OCI-LY7 (cell line): ENCODE measurements at regions not wholly inside any gene's neighbourhood (a gene's known extent, or its start where the extent isn't known, plus 50 kb on each side); places are given as distances from the start of the nearest gene placed in this dataset.

Experiments
- EZH2phosphoT487 ChIP-seq: fragments of 200-600 bp; sonication (generic); IDR thresholded peaks from 2 replicates; pipeline ENCODE4 v1.6.1; 2018; ENCODE audit warnings: low read depth, borderline replicate concordance, mild to moderate bottlenecking, mixed run types, antibody characterized with exemption, low read length, moderate library complexity, mixed read lengths
- TF ChIP-seq, protein P1 (sequence below): fragments of 200-600 bp; sonication (generic); conservative IDR thresholded peaks from 2 replicates; pipeline ENCODE4 v1.5.1; 2014; ENCODE audit warnings: mild to moderate bottlenecking, antibody characterized with exemption, low read length, moderate library complexity, mixed read lengths

DNA sequence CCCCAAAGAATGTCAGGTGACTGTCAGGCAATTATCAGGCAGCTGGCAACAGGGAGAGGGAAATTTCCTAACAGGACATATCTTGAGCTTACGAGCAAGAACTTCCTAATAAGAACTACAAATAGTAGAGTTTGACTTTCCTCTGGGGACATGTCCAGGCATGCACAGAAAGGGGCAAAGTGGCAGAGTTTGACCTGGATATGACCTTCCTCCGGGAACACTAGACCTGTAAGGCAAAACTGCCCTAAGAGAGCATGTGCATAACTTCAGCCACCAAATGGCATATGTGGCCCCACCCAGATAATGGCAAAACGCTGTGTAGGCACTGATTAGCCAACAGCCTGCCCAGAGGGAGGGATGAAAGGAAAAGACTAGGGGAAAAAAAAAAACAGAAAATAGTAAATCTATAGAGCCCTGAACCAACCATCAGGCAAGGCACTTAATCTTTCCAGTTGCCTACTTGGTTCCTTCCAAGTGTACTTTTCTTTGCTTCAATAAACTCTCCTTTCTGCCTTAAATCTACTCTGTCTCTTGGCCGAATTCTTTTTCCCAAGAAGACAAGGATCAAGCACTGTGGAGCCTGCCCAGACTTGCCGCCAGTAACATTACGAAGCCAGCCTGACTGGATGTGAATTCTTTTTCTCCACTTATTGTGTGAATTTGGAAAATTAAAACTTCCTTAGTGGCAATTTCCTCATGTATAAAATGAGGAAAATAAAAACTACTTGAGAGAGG lies 164.1 kb downstream of the SPTSSA start:
- TF ChIP-seq, protein P1, sequence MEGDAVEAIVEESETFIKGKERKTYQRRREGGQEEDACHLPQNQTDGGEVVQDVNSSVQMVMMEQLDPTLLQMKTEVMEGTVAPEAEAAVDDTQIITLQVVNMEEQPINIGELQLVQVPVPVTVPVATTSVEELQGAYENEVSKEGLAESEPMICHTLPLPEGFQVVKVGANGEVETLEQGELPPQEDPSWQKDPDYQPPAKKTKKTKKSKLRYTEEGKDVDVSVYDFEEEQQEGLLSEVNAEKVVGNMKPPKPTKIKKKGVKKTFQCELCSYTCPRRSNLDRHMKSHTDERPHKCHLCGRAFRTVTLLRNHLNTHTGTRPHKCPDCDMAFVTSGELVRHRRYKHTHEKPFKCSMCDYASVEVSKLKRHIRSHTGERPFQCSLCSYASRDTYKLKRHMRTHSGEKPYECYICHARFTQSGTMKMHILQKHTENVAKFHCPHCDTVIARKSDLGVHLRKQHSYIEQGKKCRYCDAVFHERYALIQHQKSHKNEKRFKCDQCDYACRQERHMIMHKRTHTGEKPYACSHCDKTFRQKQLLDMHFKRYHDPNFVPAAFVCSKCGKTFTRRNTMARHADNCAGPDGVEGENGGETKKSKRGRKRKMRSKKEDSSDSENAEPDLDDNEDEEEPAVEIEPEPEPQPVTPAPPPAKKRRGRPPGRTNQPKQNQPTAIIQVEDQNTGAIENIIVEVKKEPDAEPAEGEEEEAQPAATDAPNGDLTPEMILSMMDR: no peak
- TF ChIP-seq EZH2phosphoT487: no peak
